WTC11 (cell line): ENCODE measurements at regions not wholly inside any gene's neighbourhood (a gene's known extent, or its start where the extent isn't known, plus 50 kb on each side); places are given as distances from the start of the nearest gene placed in this dataset.

Experiments used
- ATF2 ChIP-seq: sonication (generic); formaldehyde crosslinking; IDR thresholded peaks from 2 replicates; pipeline ENCODE4 v1.8.1; 2022; ENCODE audit warnings: low read depth, missing genetic modification reagents, borderline replicate concordance
- ATF3 ChIP-seq: sonication (generic); formaldehyde crosslinking; conservative IDR thresholded peaks from 2 replicates; pipeline ENCODE4 v1.8.1; 2022; ENCODE audit warnings: mild to moderate bottlenecking, missing genetic modification reagents
- CBFB ChIP-seq: sonication (generic); formaldehyde crosslinking; IDR thresholded peaks from 2 replicates; pipeline ENCODE4 v1.8.1; 2022; ENCODE audit warnings: mild to moderate bottlenecking, low read depth, missing genetic modification reagents
- CREB1 ChIP-seq: sonication (generic); formaldehyde crosslinking; IDR thresholded peaks from 2 replicates; pipeline ENCODE4 v1.8.0; 2023; ENCODE audit warnings: mild to moderate bottlenecking, missing genetic modification reagents
- CTCF ChIP-seq: fragments of 200-600 bp; IDR thresholded peaks from 2 replicates; pipeline ENCODE4 v1.8.0; 2022; ENCODE audit warnings: antibody characterized with exemption
- ELF4 ChIP-seq: sonication (generic); formaldehyde crosslinking; IDR thresholded peaks from 2 replicates; pipeline ENCODE4 v1.8.1; 2022; ENCODE audit warnings: low read depth, mild to moderate bottlenecking, moderate library complexity, missing genetic modification reagents
- JAZF1 ChIP-seq: fragments of 250-450 bp; sonication (Bioruptor Pico); IDR thresholded peaks from 2 replicates; pipeline ENCODE4 v1.9.0; 2021; ENCODE audit warnings: moderate library complexity, mild to moderate bottlenecking, inconsistent platforms
- MAX ChIP-seq: sonication (generic); formaldehyde crosslinking; IDR thresholded peaks from 2 replicates; pipeline ENCODE4 v1.8.0; 2022; ENCODE audit warnings: mild to moderate bottlenecking, missing genetic modification reagents
- MLX ChIP-seq: sonication (generic); formaldehyde crosslinking; IDR thresholded peaks from 2 replicates; pipeline ENCODE4 v1.8.1; 2023; ENCODE audit warnings: mild to moderate bottlenecking, missing genetic modification reagents, moderate library complexity
- TEAD4 ChIP-seq: sonication (generic); formaldehyde crosslinking; IDR thresholded peaks from 2 replicates; pipeline ENCODE4 v1.8.0; 2022; ENCODE audit warnings: mild to moderate bottlenecking, missing genetic modification reagents
- TF ChIP-seq, protein P1 (sequence below): sonication (generic); formaldehyde crosslinking; IDR thresholded peaks from 2 replicates; pipeline ENCODE4 v1.8.1; 2023; ENCODE audit warnings: mild to moderate bottlenecking, missing genetic modification reagents, moderate library complexity
- TF ChIP-seq, protein P2 (sequence below): sonication (generic); formaldehyde crosslinking; IDR thresholded peaks from 2 replicates; pipeline ENCODE4 v1.8.0; 2022; ENCODE audit warnings: missing genetic modification reagents
- TF ChIP-seq, protein P3 (sequence below): fragments of 250-450 bp; sonication (Bioruptor Pico); IDR thresholded peaks from 2 replicates; pipeline ENCODE4 v1.9.0; 2021; ENCODE audit warnings: mild to moderate bottlenecking, borderline replicate concordance

DNA sequence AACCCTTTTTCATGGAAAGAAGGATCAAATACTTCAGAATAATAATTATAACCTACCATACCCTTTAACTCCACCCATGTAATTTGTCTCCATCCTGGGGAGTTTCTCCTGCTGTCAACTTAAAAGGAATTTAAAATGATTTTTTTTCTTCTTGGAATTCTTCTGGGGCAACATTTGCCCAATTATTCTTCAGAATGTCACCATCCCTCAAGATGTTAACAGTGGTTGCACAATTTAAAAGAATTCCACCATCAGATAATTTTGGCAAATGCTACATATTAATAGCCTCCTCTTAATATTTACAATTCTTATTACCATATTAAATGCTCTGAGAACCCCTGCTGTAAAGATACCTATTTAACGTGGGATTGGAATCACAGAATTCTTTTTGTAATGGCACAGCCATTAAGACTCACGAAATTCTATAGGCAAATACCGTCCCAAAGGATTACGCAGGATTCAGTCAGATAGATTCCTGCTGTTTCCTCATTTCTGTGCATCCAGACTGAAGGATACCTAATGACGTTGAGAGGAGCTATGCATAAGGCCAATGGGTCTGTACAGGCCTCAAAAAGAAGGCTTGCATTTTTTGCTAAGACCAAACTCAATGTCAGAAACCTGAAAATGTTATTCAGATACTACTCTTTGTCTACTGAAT lies 177.5 kb downstream of the DAD1 start:
- TF ChIP-seq CBFB (CRISPR knock-in tag): no peak
- TF ChIP-seq ATF2 (CRISPR knock-in tag): no peak
- no peak for TF ChIP-seq CTCF
- TF ChIP-seq, protein P1, sequence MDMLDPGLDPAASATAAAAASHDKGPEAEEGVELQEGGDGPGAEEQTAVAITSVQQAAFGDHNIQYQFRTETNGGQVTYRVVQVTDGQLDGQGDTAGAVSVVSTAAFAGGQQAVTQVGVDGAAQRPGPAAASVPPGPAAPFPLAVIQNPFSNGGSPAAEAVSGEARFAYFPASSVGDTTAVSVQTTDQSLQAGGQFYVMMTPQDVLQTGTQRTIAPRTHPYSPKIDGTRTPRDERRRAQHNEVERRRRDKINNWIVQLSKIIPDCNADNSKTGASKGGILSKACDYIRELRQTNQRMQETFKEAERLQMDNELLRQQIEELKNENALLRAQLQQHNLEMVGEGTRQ (CRISPR knock-in tag): no peak
- no peak for TF ChIP-seq ELF4 (CRISPR knock-in tag)
- TF ChIP-seq, protein P2, sequence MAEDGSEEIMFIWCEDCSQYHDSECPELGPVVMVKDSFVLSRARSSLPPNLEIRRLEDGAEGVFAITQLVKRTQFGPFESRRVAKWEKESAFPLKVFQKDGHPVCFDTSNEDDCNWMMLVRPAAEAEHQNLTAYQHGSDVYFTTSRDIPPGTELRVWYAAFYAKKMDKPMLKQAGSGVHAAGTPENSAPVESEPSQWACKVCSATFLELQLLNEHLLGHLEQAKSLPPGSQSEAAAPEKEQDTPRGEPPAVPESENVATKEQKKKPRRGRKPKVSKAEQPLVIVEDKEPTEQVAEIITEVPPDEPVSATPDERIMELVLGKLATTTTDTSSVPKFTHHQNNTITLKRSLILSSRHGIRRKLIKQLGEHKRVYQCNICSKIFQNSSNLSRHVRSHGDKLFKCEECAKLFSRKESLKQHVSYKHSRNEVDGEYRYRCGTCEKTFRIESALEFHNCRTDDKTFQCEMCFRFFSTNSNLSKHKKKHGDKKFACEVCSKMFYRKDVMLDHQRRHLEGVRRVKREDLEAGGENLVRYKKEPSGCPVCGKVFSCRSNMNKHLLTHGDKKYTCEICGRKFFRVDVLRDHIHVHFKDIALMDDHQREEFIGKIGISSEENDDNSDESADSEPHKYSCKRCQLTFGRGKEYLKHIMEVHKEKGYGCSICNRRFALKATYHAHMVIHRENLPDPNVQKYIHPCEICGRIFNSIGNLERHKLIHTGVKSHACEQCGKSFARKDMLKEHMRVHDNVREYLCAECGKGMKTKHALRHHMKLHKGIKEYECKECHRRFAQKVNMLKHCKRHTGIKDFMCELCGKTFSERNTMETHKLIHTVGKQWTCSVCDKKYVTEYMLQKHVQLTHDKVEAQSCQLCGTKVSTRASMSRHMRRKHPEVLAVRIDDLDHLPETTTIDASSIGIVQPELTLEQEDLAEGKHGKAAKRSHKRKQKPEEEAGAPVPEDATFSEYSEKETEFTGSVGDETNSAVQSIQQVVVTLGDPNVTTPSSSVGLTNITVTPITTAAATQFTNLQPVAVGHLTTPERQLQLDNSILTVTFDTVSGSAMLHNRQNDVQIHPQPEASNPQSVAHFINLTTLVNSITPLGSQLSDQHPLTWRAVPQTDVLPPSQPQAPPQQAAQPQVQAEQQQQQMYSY (CRISPR knock-in tag): no peak
- TF ChIP-seq JAZF1 (CRISPR knock-in tag): no peak
- no peak for TF ChIP-seq CREB1 (CRISPR knock-in tag)
- TF ChIP-seq, protein P3, sequence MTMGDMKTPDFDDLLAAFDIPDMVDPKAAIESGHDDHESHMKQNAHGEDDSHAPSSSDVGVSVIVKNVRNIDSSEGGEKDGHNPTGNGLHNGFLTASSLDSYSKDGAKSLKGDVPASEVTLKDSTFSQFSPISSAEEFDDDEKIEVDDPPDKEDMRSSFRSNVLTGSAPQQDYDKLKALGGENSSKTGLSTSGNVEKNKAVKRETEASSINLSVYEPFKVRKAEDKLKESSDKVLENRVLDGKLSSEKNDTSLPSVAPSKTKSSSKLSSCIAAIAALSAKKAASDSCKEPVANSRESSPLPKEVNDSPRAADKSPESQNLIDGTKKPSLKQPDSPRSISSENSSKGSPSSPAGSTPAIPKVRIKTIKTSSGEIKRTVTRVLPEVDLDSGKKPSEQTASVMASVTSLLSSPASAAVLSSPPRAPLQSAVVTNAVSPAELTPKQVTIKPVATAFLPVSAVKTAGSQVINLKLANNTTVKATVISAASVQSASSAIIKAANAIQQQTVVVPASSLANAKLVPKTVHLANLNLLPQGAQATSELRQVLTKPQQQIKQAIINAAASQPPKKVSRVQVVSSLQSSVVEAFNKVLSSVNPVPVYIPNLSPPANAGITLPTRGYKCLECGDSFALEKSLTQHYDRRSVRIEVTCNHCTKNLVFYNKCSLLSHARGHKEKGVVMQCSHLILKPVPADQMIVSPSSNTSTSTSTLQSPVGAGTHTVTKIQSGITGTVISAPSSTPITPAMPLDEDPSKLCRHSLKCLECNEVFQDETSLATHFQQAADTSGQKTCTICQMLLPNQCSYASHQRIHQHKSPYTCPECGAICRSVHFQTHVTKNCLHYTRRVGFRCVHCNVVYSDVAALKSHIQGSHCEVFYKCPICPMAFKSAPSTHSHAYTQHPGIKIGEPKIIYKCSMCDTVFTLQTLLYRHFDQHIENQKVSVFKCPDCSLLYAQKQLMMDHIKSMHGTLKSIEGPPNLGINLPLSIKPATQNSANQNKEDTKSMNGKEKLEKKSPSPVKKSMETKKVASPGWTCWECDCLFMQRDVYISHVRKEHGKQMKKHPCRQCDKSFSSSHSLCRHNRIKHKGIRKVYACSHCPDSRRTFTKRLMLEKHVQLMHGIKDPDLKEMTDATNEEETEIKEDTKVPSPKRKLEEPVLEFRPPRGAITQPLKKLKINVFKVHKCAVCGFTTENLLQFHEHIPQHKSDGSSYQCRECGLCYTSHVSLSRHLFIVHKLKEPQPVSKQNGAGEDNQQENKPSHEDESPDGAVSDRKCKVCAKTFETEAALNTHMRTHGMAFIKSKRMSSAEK: no peak
- TF ChIP-seq MLX (CRISPR knock-in tag): no peak
- no peak for TF ChIP-seq MAX (CRISPR knock-in tag)
- TF ChIP-seq TEAD4 (CRISPR knock-in tag): no peak
- TF ChIP-seq ATF3 (CRISPR knock-in tag): no peak
